ENCODE measurements at regions not wholly inside any gene's neighbourhood (a gene's known extent, or its start where the extent isn't known, plus 50 kb on each side); places are given as distances from the start of the nearest gene placed in this dataset.

DNA sequence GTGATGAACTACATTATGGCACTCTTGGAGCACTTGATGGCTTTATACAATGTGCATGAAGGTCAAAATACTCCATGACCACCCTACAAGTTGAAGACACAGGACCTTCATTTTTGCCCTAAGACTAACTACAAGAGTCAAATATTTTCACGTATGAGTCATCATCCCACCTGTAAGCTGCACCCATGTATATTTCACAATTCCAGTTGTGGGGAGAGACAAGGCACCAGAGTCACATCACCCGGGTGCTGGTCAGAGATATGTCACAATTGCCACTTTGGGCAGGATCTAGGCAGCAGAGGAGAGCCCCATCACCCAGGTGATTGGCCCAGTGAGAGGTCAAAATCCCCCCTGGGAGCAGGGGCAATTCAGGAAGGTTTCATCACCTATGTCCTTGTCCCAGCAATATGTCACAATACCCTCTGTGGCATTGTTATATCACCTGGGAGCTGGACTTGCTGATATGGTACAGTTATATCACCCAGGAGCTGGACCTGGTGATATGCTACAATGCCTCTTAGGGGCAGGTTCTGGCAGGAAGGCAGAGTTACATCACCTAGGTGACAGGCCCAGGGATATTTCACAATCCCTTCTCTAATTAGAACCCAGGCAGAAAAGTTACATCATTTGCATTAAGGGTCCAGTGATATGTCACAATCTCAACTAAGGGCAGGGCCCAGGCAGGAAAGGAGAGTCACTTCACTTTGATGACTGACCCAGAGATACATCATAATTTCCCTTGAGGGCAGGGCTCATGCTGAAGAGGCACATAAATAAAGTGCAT lies 1839.2 kb downstream of the TP53TG3F start:
- Histone ChIP-seq H3K27ac (no peak overlapping the region), H3F3A (ENCODE audit: insufficient read depth) (no peaks in the 10 kb centered on the region), H3K4me3 (no peak overlapping the region), H2AFZ (no peak overlapping the region), H3K4me2 (ENCODE audit: unreplicated experiment) (no peak overlapping the region), H3K27me3 (replicated peaks; ENCODE audit: insufficient read depth) (no peaks in the 10 kb centered on the region), H3K36me3 (ENCODE audit: low read depth) (no peaks in the 10 kb centered on the region), H3K9me3 (ENCODE audit: low read depth) (no peaks in the 10 kb centered on the region), H3K4me1 (ENCODE audit: insufficient read depth) (no peaks in the 10 kb centered on the region), H3K9ac (no peak overlapping the region), H4K20me1 (ENCODE audit: insufficient read depth) (no peaks in the 10 kb centered on the region), H3K9me2 (ENCODE audit: insufficient read depth) (no peaks in the 10 kb centered on the region), H3K79me2 (ENCODE audit: insufficient read depth) (no peaks in the 10 kb centered on the region)
- 20 to 30% methylated on average over 2 of the region's 2 CpGs for WGBS, 2 experiments (ENCODE audit: low coverage in 1 of 2, low lambda C conversion rate in 2 of 2, missing lambda C conversion rate in 2 of 2)
- in situ Hi-C loops (cut with MboI) = no loop called here
- DNase-seq = no peak
- TF ChIP-seq EZH2phosphoT487 (IDR thresholded peaks at IDR 0.05; ENCODE audit: insufficient read depth, low read depth) (no peak), EZH2 (IDR thresholded peaks at IDR 0.05; ENCODE audit: insufficient read depth, poor library complexity, severe bottlenecking) (no peak)

DNA sequence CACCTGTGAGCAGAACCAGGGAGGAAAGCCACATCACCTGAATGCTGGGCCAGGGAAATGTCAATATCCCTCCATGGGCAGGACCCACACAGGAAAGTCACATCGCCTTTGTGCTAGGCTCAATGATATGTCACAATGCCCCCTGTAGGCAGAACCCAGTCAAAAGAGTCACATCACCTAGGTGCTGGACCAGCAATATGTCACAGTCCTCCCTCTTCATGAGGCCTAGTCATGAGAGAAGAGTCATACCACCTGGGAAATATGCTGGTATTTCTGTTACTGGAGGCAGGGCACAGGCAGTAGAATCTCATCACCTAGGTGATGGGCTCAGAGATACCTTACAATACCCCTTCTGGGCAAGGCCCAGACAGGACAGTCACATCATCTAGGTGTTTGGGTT lies 1843.4 kb downstream of the TP53TG3F start:
- Histone ChIP-seq H3K27ac (no peak overlapping the region), H3K9me3 (ENCODE audit: low read depth) (no peaks in the 10 kb centered on the region), H3K4me1 (ENCODE audit: insufficient read depth) (no peaks in the 10 kb centered on the region), H3K9me2 (ENCODE audit: insufficient read depth) (no peaks in the 10 kb centered on the region), H3F3A (ENCODE audit: insufficient read depth) (no peaks in the 10 kb centered on the region), H3K9ac (no peak overlapping the region), H3K36me3 (ENCODE audit: low read depth) (no peaks in the 10 kb centered on the region), H2AFZ (no peak overlapping the region), H3K4me3 (no peak overlapping the region), H4K20me1 (ENCODE audit: insufficient read depth) (no peaks in the 10 kb centered on the region), H3K4me2 (ENCODE audit: unreplicated experiment) (no peak overlapping the region), H3K79me2 (ENCODE audit: insufficient read depth) (no peaks in the 10 kb centered on the region), H3K27me3 (replicated peaks; ENCODE audit: insufficient read depth) (no peaks in the 10 kb centered on the region)
- 0 to 6% methylated on average over 1 of the region's 1 CpG for WGBS, 2 experiments (ENCODE audit: low coverage in 1 of 2, low lambda C conversion rate in 2 of 2, missing lambda C conversion rate in 2 of 2)
- no peak for TF ChIP-seq EZH2phosphoT487 (IDR thresholded peaks at IDR 0.05; ENCODE audit: insufficient read depth, low read depth)
- TF ChIP-seq EZH2 (IDR thresholded peaks at IDR 0.05; ENCODE audit: insufficient read depth, poor library complexity, severe bottlenecking) = no peak
- in situ Hi-C loops (cut with MboI) = no loop called here
- no peak for DNase-seq

GRCh38 chr16:35305476-35305875 lies 1846.1 kb downstream of the TP53TG3F start:
- no peaks in the 10 kb centered on the region for H3K4me1 ChIP-seq (ENCODE audit: insufficient read depth)
- no peak for DNase-seq
- H3F3A ChIP-seq (ENCODE audit: insufficient read depth) = no peaks in the 10 kb centered on the region
- H3K27ac ChIP-seq = no peak overlapping the region
- no peak overlapping the region for H3K4me2 ChIP-seq (ENCODE audit: unreplicated experiment)
- no peak overlapping the region for H2AFZ ChIP-seq
- no peaks in the 10 kb centered on the region for H3K9me2 ChIP-seq (ENCODE audit: insufficient read depth)
- TF ChIP-seq EZH2phosphoT487 (IDR thresholded peaks at IDR 0.05; ENCODE audit: insufficient read depth, low read depth) (no peak), EZH2 (IDR thresholded peaks at IDR 0.05; ENCODE audit: insufficient read depth, poor library complexity, severe bottlenecking) (no peak)
- no peaks in the 10 kb centered on the region for H4K20me1 ChIP-seq (ENCODE audit: insufficient read depth)
- no peak overlapping the region for H3K4me3 ChIP-seq
- no peaks in the 10 kb centered on the region for H3K27me3 ChIP-seq (replicated peaks; ENCODE audit: insufficient read depth)
- no peaks in the 10 kb centered on the region for H3K9me3 ChIP-seq (ENCODE audit: low read depth)
- no peak overlapping the region for H3K9ac ChIP-seq
- no peaks in the 10 kb centered on the region for H3K79me2 ChIP-seq (ENCODE audit: insufficient read depth)
- 22 to 64% methylated on average over 1 of the region's 1 CpG for WGBS, 2 experiments (ENCODE audit: low coverage in 1 of 2, low lambda C conversion rate in 2 of 2, missing lambda C conversion rate in 2 of 2)
- in situ Hi-C loops (cut with MboI) = no loop called here
- no peaks in the 10 kb centered on the region for H3K36me3 ChIP-seq (ENCODE audit: low read depth)

DNA sequence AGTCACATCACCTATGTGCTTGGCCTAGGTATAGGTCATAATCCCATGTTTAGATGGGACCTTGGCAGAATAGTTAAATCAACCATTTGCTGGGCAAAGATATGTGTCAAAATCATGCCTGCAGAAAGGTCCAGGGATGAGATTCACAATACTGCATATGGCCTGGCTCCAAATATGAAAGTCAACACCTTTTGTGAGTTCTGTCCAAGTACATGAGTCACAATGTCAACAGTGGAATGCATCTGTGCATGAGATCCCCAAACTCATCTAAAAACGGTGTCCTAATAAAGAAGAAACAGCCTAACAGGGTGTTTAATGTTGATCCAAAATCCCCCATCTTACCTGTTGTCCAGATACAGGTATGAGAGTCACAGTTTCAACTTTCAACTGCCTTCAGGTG lies 1847.5 kb downstream of the TP53TG3F start:
- WGBS, 2 experiments (ENCODE audit: low coverage in 1 of 2, low lambda C conversion rate in 2 of 2, missing lambda C conversion rate in 2 of 2) = 0 to 13% methylated on average over 1 of the region's 1 CpG

More for the DNA sequence above, 1847.5 kb downstream of the TP53TG3F start:
- H3K9me2 ChIP-seq (ENCODE audit: insufficient read depth) = no peaks in the 10 kb centered on the region
- no peak for DNase-seq
- no peaks in the 10 kb centered on the region for H3K4me1 ChIP-seq (ENCODE audit: insufficient read depth)
- no peak overlapping the region for H3K4me3 ChIP-seq
- no peak overlapping the region for H2AFZ ChIP-seq
- H3K9ac ChIP-seq = no peak overlapping the region
- no peaks in the 10 kb centered on the region for H3F3A ChIP-seq (ENCODE audit: insufficient read depth)
- no peaks in the 10 kb centered on the region for H3K79me2 ChIP-seq (ENCODE audit: insufficient read depth)
- no peak overlapping the region for H3K27ac ChIP-seq
- H3K27me3 ChIP-seq (replicated peaks; ENCODE audit: insufficient read depth) = no peaks in the 10 kb centered on the region
- in situ Hi-C loops (cut with MboI) = no loop called here
- no peaks in the 10 kb centered on the region for H4K20me1 ChIP-seq (ENCODE audit: insufficient read depth)
- no peaks in the 10 kb centered on the region for H3K9me3 ChIP-seq (ENCODE audit: low read depth)
- no peaks in the 10 kb centered on the region for H3K36me3 ChIP-seq (ENCODE audit: low read depth)
- H3K4me2 ChIP-seq (ENCODE audit: unreplicated experiment) = no peak overlapping the region
- TF ChIP-seq EZH2phosphoT487 (IDR thresholded peaks at IDR 0.05; ENCODE audit: insufficient read depth, low read depth) = no peak
- TF ChIP-seq EZH2 (IDR thresholded peaks at IDR 0.05; ENCODE audit: insufficient read depth, poor library complexity, severe bottlenecking) = no peak

Measured in GM23248 (cell line).